ENCODE measurements at regions not wholly inside any gene's neighbourhood (a gene's known extent, or its start where the extent isn't known, plus 50 kb on each side); places are given as distances from the start of the nearest gene placed in this dataset.

DNA sequence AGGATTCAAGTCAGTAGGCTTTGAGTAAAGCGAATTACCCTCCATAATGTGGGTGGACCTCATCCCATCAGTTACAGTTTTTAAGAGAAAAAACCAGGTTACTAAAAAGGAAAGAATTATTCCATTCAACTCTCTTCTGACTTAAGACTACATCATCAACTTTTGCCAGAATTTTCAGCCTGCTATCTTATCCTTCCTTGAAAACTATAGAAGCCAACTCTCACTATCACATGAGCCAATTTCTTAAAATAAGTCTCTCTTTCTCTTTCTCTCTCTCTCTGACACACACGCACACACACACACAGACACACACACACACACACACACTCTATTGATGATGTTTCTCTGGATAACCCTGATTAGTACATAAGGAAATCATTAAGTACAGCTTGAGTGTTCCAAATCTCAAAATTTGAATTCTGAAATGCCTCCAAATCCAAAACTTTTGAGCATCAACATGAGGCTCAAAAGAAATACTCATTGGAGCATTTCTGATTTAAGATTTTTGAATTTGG, 217.0 kb upstream of the PRR20A start:
- TF ChIP-seq, protein P1, sequence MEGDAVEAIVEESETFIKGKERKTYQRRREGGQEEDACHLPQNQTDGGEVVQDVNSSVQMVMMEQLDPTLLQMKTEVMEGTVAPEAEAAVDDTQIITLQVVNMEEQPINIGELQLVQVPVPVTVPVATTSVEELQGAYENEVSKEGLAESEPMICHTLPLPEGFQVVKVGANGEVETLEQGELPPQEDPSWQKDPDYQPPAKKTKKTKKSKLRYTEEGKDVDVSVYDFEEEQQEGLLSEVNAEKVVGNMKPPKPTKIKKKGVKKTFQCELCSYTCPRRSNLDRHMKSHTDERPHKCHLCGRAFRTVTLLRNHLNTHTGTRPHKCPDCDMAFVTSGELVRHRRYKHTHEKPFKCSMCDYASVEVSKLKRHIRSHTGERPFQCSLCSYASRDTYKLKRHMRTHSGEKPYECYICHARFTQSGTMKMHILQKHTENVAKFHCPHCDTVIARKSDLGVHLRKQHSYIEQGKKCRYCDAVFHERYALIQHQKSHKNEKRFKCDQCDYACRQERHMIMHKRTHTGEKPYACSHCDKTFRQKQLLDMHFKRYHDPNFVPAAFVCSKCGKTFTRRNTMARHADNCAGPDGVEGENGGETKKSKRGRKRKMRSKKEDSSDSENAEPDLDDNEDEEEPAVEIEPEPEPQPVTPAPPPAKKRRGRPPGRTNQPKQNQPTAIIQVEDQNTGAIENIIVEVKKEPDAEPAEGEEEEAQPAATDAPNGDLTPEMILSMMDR (IDR thresholded peaks at IDR 0.05; ENCODE audit: unreplicated experiment) = no peak
- Mint-ChIP-seq H3K9me3 (ENCODE audit: low read depth) (no peaks in the 10 kb centered on the region), H3K36me3 (ENCODE audit: insufficient read depth) (no peaks in the 10 kb centered on the region), H3K27me3 (no peaks in the 10 kb centered on the region), H3K4me1 (ENCODE audit: low read depth) (no peaks in the 10 kb centered on the region), H3K4me3 (ENCODE audit: low read depth) (no peak overlapping the region), H3K27ac (no peak overlapping the region)
- no peak for DNase-seq (ENCODE audit: low spot score, unreplicated experiment)

DNA sequence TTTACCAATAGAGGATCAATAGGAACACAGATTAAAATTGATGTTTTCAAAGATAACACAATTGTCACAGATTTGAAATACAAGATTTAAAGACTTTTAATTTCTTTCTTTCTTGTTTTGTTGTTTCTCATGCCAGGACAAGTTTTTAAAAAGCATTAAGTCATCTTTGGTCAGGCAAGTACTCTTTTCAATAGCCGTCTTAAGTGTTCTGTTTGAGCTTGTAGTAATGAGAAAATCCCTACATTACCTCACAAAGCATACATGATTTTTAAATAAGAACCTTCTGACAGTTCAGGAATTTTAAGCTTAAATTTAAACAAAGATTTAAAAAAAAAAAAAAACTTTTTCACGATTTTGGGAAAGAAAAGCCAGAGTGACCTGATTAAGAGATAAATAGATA, 216.3 kb upstream of the PRR20A start:
- peaks cover 2% of the 10 kb centered on the region for H3K9me3 Mint-ChIP-seq (ENCODE audit: low read depth)
- H3K27ac Mint-ChIP-seq = no peak overlapping the region
- DNase-seq (ENCODE audit: low spot score, unreplicated experiment) = no peak
- TF ChIP-seq, protein P1 (IDR thresholded peaks at IDR 0.05; ENCODE audit: unreplicated experiment) = no peak
- H3K27me3 Mint-ChIP-seq = no peaks in the 10 kb centered on the region
- peaks cover 5% of the 10 kb centered on the region for H3K4me1 Mint-ChIP-seq (ENCODE audit: low read depth)
- H3K4me3 Mint-ChIP-seq (ENCODE audit: low read depth) = no peak overlapping the region
- no peaks in the 10 kb centered on the region for H3K36me3 Mint-ChIP-seq (ENCODE audit: insufficient read depth)

DNA sequence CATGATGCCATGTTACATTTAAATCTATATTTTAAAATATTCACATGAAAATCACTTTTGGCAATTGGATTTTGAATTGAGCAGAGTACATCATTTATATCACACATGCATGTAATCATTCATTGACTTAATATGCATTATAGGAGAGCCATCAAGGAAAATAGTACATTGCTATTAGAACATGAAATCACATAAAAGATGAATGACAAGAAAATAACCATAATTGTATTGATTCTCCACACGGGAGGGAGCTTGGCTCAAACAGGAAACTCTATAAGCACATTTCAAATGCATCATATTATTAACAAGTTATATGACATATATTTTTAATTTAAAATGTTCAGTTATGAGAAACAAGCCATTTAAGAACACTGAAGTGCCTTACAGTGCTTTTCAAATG, 208.6 kb upstream of the PRR20A start:
- H3K4me1 Mint-ChIP-seq (ENCODE audit: low read depth) = peaks cover 5% of the 10 kb centered on the region
- DNase-seq (ENCODE audit: low spot score, unreplicated experiment) = no peak
- TF ChIP-seq, protein P1 (IDR thresholded peaks at IDR 0.05; ENCODE audit: unreplicated experiment) = no peak

DNA sequence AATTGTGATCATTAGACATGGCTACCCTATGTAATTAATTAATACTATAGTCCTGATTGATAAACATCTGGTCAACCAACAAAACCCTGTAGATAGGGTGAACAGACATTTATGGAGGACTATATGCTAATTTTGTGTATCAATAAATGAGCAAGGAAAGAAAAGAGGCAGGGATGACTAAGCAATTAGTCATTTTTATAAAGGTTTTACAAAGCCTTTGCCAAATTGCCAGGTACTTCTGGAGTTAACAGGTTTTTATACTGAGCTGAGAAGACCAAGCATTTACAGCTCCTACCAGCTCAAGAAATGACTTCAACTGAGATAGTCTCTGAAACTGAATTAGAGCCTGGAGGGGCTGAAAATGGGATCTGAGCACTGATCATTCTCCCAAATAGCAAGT, 186.8 kb upstream of the PRR20A start:
- Mint-ChIP-seq H3K4me3 (ENCODE audit: low read depth) (no peak overlapping the region), H3K27ac (no peak overlapping the region), H3K27me3 (no peaks in the 10 kb centered on the region), H3K36me3 (ENCODE audit: insufficient read depth) (no peaks in the 10 kb centered on the region), H3K4me1 (ENCODE audit: low read depth) (no peaks in the 10 kb centered on the region), H3K9me3 (ENCODE audit: low read depth) (no peaks in the 10 kb centered on the region)
- no peak for DNase-seq (ENCODE audit: low spot score, unreplicated experiment)
- TF ChIP-seq, protein P1 (IDR thresholded peaks at IDR 0.05; ENCODE audit: unreplicated experiment) = no peak

More for the DNA sequence above, 208.6 kb upstream of the PRR20A start:
- Mint-ChIP-seq H3K4me3 (ENCODE audit: low read depth) (no peak overlapping the region), H3K9me3 (ENCODE audit: low read depth) (peaks cover 2% of the 10 kb centered on the region), H3K27ac (no peak overlapping the region), H3K36me3 (ENCODE audit: insufficient read depth) (no peaks in the 10 kb centered on the region), H3K27me3 (no peaks in the 10 kb centered on the region)

DNA sequence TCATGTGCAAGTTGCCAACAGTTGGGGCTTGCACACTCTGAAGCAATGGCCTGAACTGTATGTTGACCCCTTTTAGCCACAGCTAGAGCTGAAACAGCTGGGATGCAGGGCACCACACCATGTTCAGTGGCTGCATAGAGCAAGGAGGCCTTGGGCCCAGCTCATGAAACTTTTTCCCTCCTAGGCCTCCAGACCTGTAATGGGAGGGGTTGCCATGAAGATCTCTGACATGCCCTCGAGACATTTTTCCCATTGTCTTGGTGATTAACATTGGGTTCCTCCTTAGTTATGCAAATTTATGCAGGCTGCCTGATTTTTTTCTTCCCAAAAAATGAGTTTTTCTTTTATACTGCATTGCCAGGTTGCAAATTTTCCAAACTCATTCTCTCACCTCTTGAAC, 165.1 kb upstream of the PRR20A start:
- Mint-ChIP-seq H3K4me1 (ENCODE audit: low read depth) (no peaks in the 10 kb centered on the region), H3K27me3 (no peaks in the 10 kb centered on the region), H3K36me3 (ENCODE audit: insufficient read depth) (no peaks in the 10 kb centered on the region), H3K9me3 (ENCODE audit: low read depth) (no peaks in the 10 kb centered on the region), H3K27ac (no peak overlapping the region), H3K4me3 (ENCODE audit: low read depth) (no peak overlapping the region)
- DNase-seq (ENCODE audit: low spot score, unreplicated experiment) = no peak
- TF ChIP-seq, protein P1 (IDR thresholded peaks at IDR 0.05; ENCODE audit: unreplicated experiment) = no peak
